B cell (primary cell): ENCODE measurements at regions not wholly inside any gene's neighbourhood (a gene's known extent, or its start where the extent isn't known, plus 50 kb on each side); places are given as distances from the start of the nearest gene placed in this dataset.

ENCODE experiments used
- ATAC-seq: fragments of 200-7000 bp; cut with Tn5 transposase; one replicate; pipeline ENCODE4 v1.10.0; 2021; ENCODE audit warnings: low read depth, mild to moderate bottlenecking, moderate number of reproducible peaks, moderate library complexity
- CTCF ChIA-PET: fragments of 350-600 bp; sonication (Branson Sonifier 250); formaldehyde crosslinking; loops from one replicate; lab custom pipeline; 2021; ENCODE audit warnings: antibody characterized with exemption, inconsistent platforms; lab: Charles Lee
- POLR2A ChIA-PET: fragments of 350-600 bp; sonication (Branson Sonifier 250); formaldehyde crosslinking; loops from one replicate; lab custom pipeline; 2021; ENCODE audit warnings: antibody characterized with exemption; lab: Charles Lee
- DNase-seq: peaks from one replicate; pipeline ENCODE4 v3.0.0; 2013
- H2AFZ ChIP-seq: 2 replicates; pipeline ENCODE4 v1.6.1; 2012; ENCODE audit warnings: mild to moderate bottlenecking, low read depth, low read length; ENCODE audit not compliant: insufficient read depth, poor library complexity, severe bottlenecking
- H3K27ac ChIP-seq, 2 donors: 1 replicate in 1 of 2; 2 replicates in 1 of 2; pipeline ENCODE4 v1.5.1; 2012 to 2013; ENCODE audit warnings: low read length in 2 of 2, mild to moderate bottlenecking in 2 of 2, moderate library complexity in 1 of 2
- H3K27me3 ChIP-seq, 4 experiments: fragments of 200-600 bp in 1 of 4; sonication (generic) in 1 of 4; replicated peaks in 1 of 4; 1 replicate in 2 of 4; 2 replicates in 2 of 4; pipeline versions ENCODE4 v1.6.1 to v1.7.0; 2013 to 2016; ENCODE audit warnings: low read length in 3 of 4, mild to moderate bottlenecking in 2 of 4, mixed read lengths in 1 of 4, moderate library complexity in 1 of 4; ENCODE audit not compliant: insufficient read depth in 4 of 4, control insufficient read depth in 3 of 4; ENCODE audit errors: control extremely low read depth in 1 of 4
- H3K36me3 ChIP-seq, 2 experiments: replicated peaks in 1 of 2; 1 replicate in 1 of 2; 2 replicates in 1 of 2; pipeline versions ENCODE4 v1.6.1 to v1.7.1; 2013; ENCODE audit warnings: low read length in 1 of 2; ENCODE audit not compliant: insufficient read depth in 2 of 2, control insufficient read depth in 1 of 2; ENCODE audit errors: control extremely low read depth in 1 of 2, extremely low read depth in 1 of 2
- H3K4me1 ChIP-seq, 2 donors: fragments of 200-600 bp in 1 of 2; sonication (generic) in 1 of 2; 1 replicate in 1 of 2; 2 replicates in 1 of 2; pipeline versions ENCODE4 v1.5.1 to v1.6.1; 2013 to 2017; ENCODE audit warnings: low read length in 2 of 2; ENCODE audit not compliant: control insufficient read depth in 2 of 2, insufficient read depth in 2 of 2
- H3K4me2 ChIP-seq: replicated peaks from 2 replicates; pipeline ENCODE3; 2012; ENCODE audit warnings: mild to moderate bottlenecking, low read depth, low read length; ENCODE audit not compliant: poor library complexity, severe bottlenecking
- H3K4me3 ChIP-seq, 5 experiments: fragments of 200-600 bp in 1 of 5; sonication (generic) in 1 of 5; 1 replicate in 3 of 5; 2 replicates in 2 of 5; pipeline versions ENCODE4 v1.5.1 to v1.7.0; 2011 to 2016; ENCODE audit warnings: low read length in 4 of 5, mild to moderate bottlenecking in 4 of 5, low read depth in 2 of 5, control low read depth in 1 of 5, moderate library complexity in 1 of 5; ENCODE audit not compliant: insufficient read depth in 1 of 5; ENCODE audit errors: control extremely low read depth in 1 of 5, extremely low read depth in 1 of 5
- H3K79me2 ChIP-seq: fragments of 200-600 bp; sonication (generic); one replicate; pipeline ENCODE4 v1.6.0; 2016; ENCODE audit warnings: low read length; ENCODE audit not compliant: control insufficient read depth, insufficient read depth
- H3K9ac ChIP-seq: fragments of 200-600 bp; sonication (generic); 2 replicates; pipeline ENCODE4 v1.6.1; 2017; ENCODE audit warnings: mild to moderate bottlenecking, low read length, moderate library complexity
- H3K9me3 ChIP-seq, 3 donors: one replicate each; pipeline versions ENCODE4 v1.6.1 to v1.7.1; 2013; ENCODE audit warnings: low read length in 2 of 3; ENCODE audit not compliant: control insufficient read depth in 2 of 3, insufficient read depth in 1 of 3; ENCODE audit errors: control extremely low read depth in 1 of 3
- H4K20me1 ChIP-seq: 2 replicates; pipeline ENCODE4 v1.6.0; 2012; ENCODE audit warnings: mild to moderate bottlenecking, low read length; ENCODE audit not compliant: insufficient read depth, control insufficient read depth, poor library complexity, severe bottlenecking
- H3K27ac Mint-ChIP-seq: one replicate; pipeline ENCODE4 v1.8.0; 2021; ENCODE audit warnings: mixed read lengths
- H3K27me3 Mint-ChIP-seq: one replicate; pipeline ENCODE4 v1.8.0; 2021; ENCODE audit warnings: mixed read lengths
- H3K4me1 Mint-ChIP-seq: one replicate; pipeline ENCODE4 v1.8.0; 2021; ENCODE audit warnings: mixed read lengths
- H3K4me3 Mint-ChIP-seq: one replicate; pipeline ENCODE4 v1.8.0; 2021; ENCODE audit warnings: mixed read lengths
- H3K9me3 Mint-ChIP-seq: one replicate; pipeline ENCODE4 v1.8.0; 2022; ENCODE audit warnings: mixed read lengths; ENCODE audit not compliant: insufficient read depth
- CTCF ChIP-seq: fragments of 200-600 bp; IDR thresholded peaks from one replicate; pipeline ENCODE4 v1.8.0; 2022; ENCODE audit warnings: antibody characterized with exemption, mild to moderate bottlenecking
- EZH2 ChIP-seq: IDR thresholded peaks from 2 replicates; pipeline ENCODE4 v1.6.1; 2012; ENCODE audit warnings: borderline replicate concordance, low read depth, mild to moderate bottlenecking, moderate library complexity, low read length; ENCODE audit not compliant: insufficient read depth, poor library complexity, severe bottlenecking
- WGBS: methylation state at CpG from one replicate; pipeline ENCODE4 v1.1.5; 2013; ENCODE audit warnings: missing lambda C conversion rate; ENCODE audit not compliant: insufficient coverage; 5-methylcytosine and 5-hydroxymethylcytosine counted together
- intact Hi-C: fragments of 100-400 bp; cut with micrococcal nuclease; formaldehyde crosslinking; loops from one replicate; pipeline ENCODE4 v1.10.0; 2022

GRCh38 chr12:46437469-46437868 is 64.9 kb upstream of the SLC38A2 start:
- intact Hi-C loops: no loop called here
- Histone ChIP-seq H3K9ac (no peak overlapping the region), H3K4me2 (no peak overlapping the region), H3K4me3 (no peak overlapping the region), H3K79me2 (no peaks in the 10 kb centered on the region), H3K9me3 (no peaks in the 10 kb centered on the region), H3K36me3 (peaks cover 0 to 2% of the 10 kb centered on the region in 2 experiments), H3K27me3 (no peaks in the 10 kb centered on the region), H3K4me1 (no peaks in the 10 kb centered on the region), H3K27ac (no peak overlapping the region), H2AFZ (no peak overlapping the region), H4K20me1 (no peaks in the 10 kb centered on the region)
- DNase-seq (no peak), ATAC-seq (no peak)
- WGBS: no CpG with 5 or more reads among the region's 2 CpGs
- H3K4me1 Mint-ChIP-seq: peaks cover 2% of the 10 kb centered on the region
- H3K27me3 Mint-ChIP-seq: no peaks in the 10 kb centered on the region
- ChIA-PET CTCF (no interaction called here), POLR2A (no interaction called here)
- no peak overlapping the region for H3K4me3 Mint-ChIP-seq
- no peak overlapping the region for H3K27ac Mint-ChIP-seq
- no peaks in the 10 kb centered on the region for H3K9me3 Mint-ChIP-seq
- no peak for TF ChIP-seq EZH2
- TF ChIP-seq CTCF: no peak

- intact Hi-C loops: no loop called here
- Mint-ChIP-seq H3K4me3 (no peak overlapping the region), H3K9me3 (no peaks in the 10 kb centered on the region), H3K27ac (no peak overlapping the region), H3K4me1 (peaks cover 2% of the 10 kb centered on the region), H3K27me3 (no peaks in the 10 kb centered on the region)
- no peak overlapping the region for H3K9ac ChIP-seq
- DNase-seq: no peak
- TF ChIP-seq CTCF (no peak), EZH2 (no peak)
- H3K79me2 ChIP-seq: no peaks in the 10 kb centered on the region
- no peaks in the 10 kb centered on the region for H3K4me1 ChIP-seq
- no peaks in the 10 kb centered on the region for H3K27me3 ChIP-seq
- H3K4me2 ChIP-seq: no peak overlapping the region
- no peaks in the 10 kb centered on the region for H4K20me1 ChIP-seq
- H3K9me3 ChIP-seq: no peaks in the 10 kb centered on the region
- H2AFZ ChIP-seq: no peak overlapping the region
- ChIA-PET CTCF (no interaction called here), POLR2A (no interaction called here)
- no peak for ATAC-seq
- peaks cover 0 to 2% of the 10 kb centered on the region in 2 experiments for H3K36me3 ChIP-seq
- no peak overlapping the region for H3K27ac ChIP-seq
- WGBS: 70% methylated on average over 2 of the region's 3 CpGs
- no peak overlapping the region for H3K4me3 ChIP-seq
These were observed 64.2 kb upstream of the SLC38A2 start for GRCh38 chr12:46436747-46437146.
